A549 (cell line): ENCODE measurements at regions not wholly inside any gene's neighbourhood (a gene's known extent, or its start where the extent isn't known, plus 50 kb on each side); places are given as distances from the start of the nearest gene placed in this dataset.

Source experiments
- ATAC-seq, 2 experiments: fragments of 200-7000 bp in 1 of 2; fragments of >200 bp in 1 of 2; cut with Nextera tagmentation in 1 of 2; cut with Tn5 transposase in 1 of 2; 3 replicates each; pipeline versions ENCODE4 v1.8.0 to v1.9.1; 2018 to 2020; ENCODE audit warnings: mild to moderate bottlenecking in 1 of 2, moderate library complexity in 1 of 2
- CTCF ChIA-PET: fragments of 300-600 bp; sonication (Branson Sonifier 250); formaldehyde crosslinking; extraction: SDS; loops from one replicate; lab custom pipeline; 2021; ENCODE audit warnings: antibody characterized with exemption, inconsistent platforms; lab: Yijun Ruan, JAX
- POLR2A ChIA-PET: fragments of 350-600 bp; formaldehyde crosslinking; extraction: SDS; loops from one replicate; lab custom pipeline; 2021; ENCODE audit warnings: antibody characterized with exemption, inconsistent platforms; lab: Yijun Ruan, JAX
- DNase-seq, 2 experiments: peaks; one replicate each; pipeline versions ENCODE4 v3.0.0 to v3.0.0-alpha.2; 2011 to 2016; ENCODE audit warnings: low read depth in 1 of 2, low spot score in 1 of 2
- FAIRE-seq: peaks from 2 replicates; lab custom pipeline; 2011; peaks lifted over from hg19 to GRCh38; lab: Jason Lieb, UNC
- H3K27ac ChIP-seq, 2 experiments: fragments of >200 bp; sonication (Bioruptor Twin); formaldehyde crosslinking; 3 replicates each; pipeline ENCODE4 v1.5.1; 2016 to 2017
- H3K4me1 ChIP-seq: fragments of >200 bp; sonication (Bioruptor Twin); formaldehyde crosslinking; 3 replicates; pipeline ENCODE4 v1.6.1; 2016
- H3K4me2 ChIP-seq: fragments of >200 bp; sonication (Bioruptor Twin); formaldehyde crosslinking; 3 replicates; pipeline ENCODE4 v1.6.1; 2016
- H3K4me3 ChIP-seq: fragments of >200 bp; sonication (Bioruptor Twin); formaldehyde crosslinking; 3 replicates; pipeline ENCODE4 v1.5.1; 2016
- H3K9me3 ChIP-seq: fragments of >200 bp; sonication (Bioruptor Twin); formaldehyde crosslinking; 3 replicates; pipeline ENCODE4 v1.6.1; 2016
- CBX2 ChIP-seq: fragments of 200-600 bp; sonication (generic); IDR thresholded peaks from 2 replicates; pipeline ENCODE4 v1.6.1; 2016; ENCODE audit warnings: low read depth, mild to moderate bottlenecking, borderline replicate concordance
- CEBPB ChIP-seq, 2 experiments: fragments of >200 bp in 1 of 2; sonication (Bioruptor Twin) in 1 of 2; formaldehyde crosslinking in 1 of 2; IDR thresholded peaks; 2 replicates each; pipeline ENCODE4 v1.6.1; 2012 to 2016
- CHD2 ChIP-seq: fragments of 150-350 bp; IDR thresholded peaks from 2 replicates; pipeline ENCODE4 v1.6.1; 2014; ENCODE audit warnings: low read length; ENCODE audit not compliant: partially characterized antibody
- CHD4 ChIP-seq: fragments of 200-600 bp; sonication (generic); IDR thresholded peaks from 2 replicates; pipeline ENCODE4 v1.6.1; 2016; ENCODE audit warnings: antibody characterized with exemption, mild to moderate bottlenecking, borderline replicate concordance
- EHF ChIP-seq: fragments of 250-450 bp; sonication (Bioruptor Pico); IDR thresholded peaks from 2 replicates; pipeline ENCODE4 v1.5.0; 2020; ENCODE audit warnings: mild to moderate bottlenecking
- EP300 ChIP-seq, 2 experiments: fragments of >200 bp; sonication (Bioruptor Twin); formaldehyde crosslinking; IDR thresholded peaks; 2 replicates in 1 of 2; 3 replicates in 1 of 2; pipeline ENCODE4 v1.6.1; 2016 to 2017
- FOSL2 ChIP-seq, 2 experiments: fragments of 450-650 bp in 1 of 2; fragments of >200 bp in 1 of 2; sonication (Bioruptor Twin) in 1 of 2; formaldehyde crosslinking; IDR thresholded peaks; 2 replicates each; pipeline versions ENCODE4 v1.5.0 to v1.6.1; 2016 to 2020; ENCODE audit warnings: mild to moderate bottlenecking in 1 of 2, moderate library complexity in 1 of 2
- GATA3 ChIP-seq: IDR thresholded peaks from 2 replicates; pipeline ENCODE4 v1.6.1; 2012; ENCODE audit warnings: borderline replicate concordance
- HDAC2 ChIP-seq: fragments of 200-600 bp; sonication (generic); IDR thresholded peaks from 2 replicates; pipeline ENCODE4 v1.6.1; 2016
- HOXA7 ChIP-seq: fragments of 250-450 bp; sonication (Bioruptor Pico); IDR thresholded peaks from 2 replicates; pipeline ENCODE4 v1.5.0; 2020; ENCODE audit warnings: mild to moderate bottlenecking, moderate library complexity
- HOXB5 ChIP-seq: fragments of 250-450 bp; sonication (Bioruptor Pico); IDR thresholded peaks from 2 replicates; pipeline ENCODE4 v1.5.0; 2020; ENCODE audit warnings: mild to moderate bottlenecking, moderate library complexity
- KDM5A ChIP-seq: fragments of 200-600 bp; sonication (generic); IDR thresholded peaks from 2 replicates; pipeline ENCODE4 v1.6.1; 2016; ENCODE audit warnings: antibody characterized with exemption, mild to moderate bottlenecking
- MAFK ChIP-seq: fragments of 450-650 bp; IDR thresholded peaks from 2 replicates; pipeline ENCODE4 v1.6.1; 2014; ENCODE audit not compliant: partially characterized antibody
- NPAS2 ChIP-seq: fragments of 250-450 bp; sonication (Bioruptor Pico); IDR thresholded peaks from 2 replicates; pipeline ENCODE4 v1.8.0; 2022; ENCODE audit warnings: mild to moderate bottlenecking, moderate library complexity, borderline replicate concordance
- POLR2A ChIP-seq: IDR thresholded peaks from 2 replicates; pipeline ENCODE4 v1.6.1; 2012; ENCODE audit warnings: mild to moderate bottlenecking, low read length
- RAD21 ChIP-seq, 2 experiments: fragments of >200 bp in 1 of 2; sonication (Bioruptor Twin) in 1 of 2; formaldehyde crosslinking in 1 of 2; IDR thresholded peaks in 1 of 2; conservative IDR thresholded peaks in 1 of 2; 2 replicates in 1 of 2; 3 replicates in 1 of 2; pipeline ENCODE4 v1.6.1; 2012 to 2018; ENCODE audit warnings: inconsistent platforms in 1 of 2
- RARB ChIP-seq: fragments of 250-450 bp; sonication (Bioruptor Pico); IDR thresholded peaks from 2 replicates; pipeline ENCODE4 v1.8.0; 2021; ENCODE audit warnings: mild to moderate bottlenecking, moderate library complexity
- RCOR1 ChIP-seq: fragments of 150-350 bp; IDR thresholded peaks from 2 replicates; pipeline ENCODE4 v1.6.1; 2014; ENCODE audit warnings: antibody characterized with exemption, low read length, low read depth
- RNF2 ChIP-seq: fragments of 200-600 bp; sonication (generic); IDR thresholded peaks from 2 replicates; pipeline ENCODE4 v1.6.1; 2016; ENCODE audit warnings: low read depth, mild to moderate bottlenecking, antibody characterized with exemption, moderate library complexity, borderline replicate concordance
- TFCP2L1 ChIP-seq: fragments of 250-450 bp; sonication (Bioruptor Pico); IDR thresholded peaks from 2 replicates; pipeline ENCODE4 v1.5.0; 2021; ENCODE audit warnings: mild to moderate bottlenecking
- TP53 ChIP-seq: fragments of 250-450 bp; sonication (Bioruptor Pico); IDR thresholded peaks from 2 replicates; pipeline ENCODE4 v1.5.0; 2021; ENCODE audit warnings: mild to moderate bottlenecking, moderate library complexity
- ZSCAN20 ChIP-seq: fragments of 250-450 bp; sonication (Bioruptor Pico); IDR thresholded peaks from 2 replicates; pipeline ENCODE4 v1.8.0; 2022; ENCODE audit warnings: mild to moderate bottlenecking, moderate library complexity
- WGBS: methylation state at CpG from one replicate; pipeline ENCODE4 v1.1.6; 2017; ENCODE audit errors: missing lambda C conversion rate; 5-methylcytosine and 5-hydroxymethylcytosine counted together
- TF ChIP-seq, protein P1 (sequence below): fragments of >200 bp; sonication (Bioruptor Twin); formaldehyde crosslinking; IDR thresholded peaks from 3 replicates; pipeline ENCODE4 v1.6.1; 2016
- TF ChIP-seq, protein P2 (sequence below): fragments of 450-650 bp; IDR thresholded peaks from 2 replicates; pipeline ENCODE4 v1.6.1; 2014; ENCODE audit warnings: antibody characterized with exemption

DNA sequence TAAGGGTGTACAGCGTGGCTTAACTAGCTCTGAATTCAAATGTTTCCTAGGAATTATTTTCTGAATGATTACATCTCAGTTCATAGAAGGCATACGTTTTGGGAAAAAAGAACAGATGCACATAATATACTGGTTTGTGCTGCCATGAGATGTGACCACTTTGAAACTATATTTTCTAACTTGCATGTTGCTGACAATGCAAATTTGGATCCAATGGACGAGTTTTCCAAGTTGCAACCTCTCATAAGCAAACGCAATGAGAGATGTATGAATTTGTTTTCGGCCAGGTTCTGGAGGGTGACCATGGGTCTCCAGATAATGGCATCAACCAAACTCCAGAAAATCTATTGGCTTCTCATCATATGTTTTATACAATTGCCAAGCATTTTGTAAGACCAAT lies 1445.4 kb downstream of the AACS start:
- ATAC-seq = no peak

DNA sequence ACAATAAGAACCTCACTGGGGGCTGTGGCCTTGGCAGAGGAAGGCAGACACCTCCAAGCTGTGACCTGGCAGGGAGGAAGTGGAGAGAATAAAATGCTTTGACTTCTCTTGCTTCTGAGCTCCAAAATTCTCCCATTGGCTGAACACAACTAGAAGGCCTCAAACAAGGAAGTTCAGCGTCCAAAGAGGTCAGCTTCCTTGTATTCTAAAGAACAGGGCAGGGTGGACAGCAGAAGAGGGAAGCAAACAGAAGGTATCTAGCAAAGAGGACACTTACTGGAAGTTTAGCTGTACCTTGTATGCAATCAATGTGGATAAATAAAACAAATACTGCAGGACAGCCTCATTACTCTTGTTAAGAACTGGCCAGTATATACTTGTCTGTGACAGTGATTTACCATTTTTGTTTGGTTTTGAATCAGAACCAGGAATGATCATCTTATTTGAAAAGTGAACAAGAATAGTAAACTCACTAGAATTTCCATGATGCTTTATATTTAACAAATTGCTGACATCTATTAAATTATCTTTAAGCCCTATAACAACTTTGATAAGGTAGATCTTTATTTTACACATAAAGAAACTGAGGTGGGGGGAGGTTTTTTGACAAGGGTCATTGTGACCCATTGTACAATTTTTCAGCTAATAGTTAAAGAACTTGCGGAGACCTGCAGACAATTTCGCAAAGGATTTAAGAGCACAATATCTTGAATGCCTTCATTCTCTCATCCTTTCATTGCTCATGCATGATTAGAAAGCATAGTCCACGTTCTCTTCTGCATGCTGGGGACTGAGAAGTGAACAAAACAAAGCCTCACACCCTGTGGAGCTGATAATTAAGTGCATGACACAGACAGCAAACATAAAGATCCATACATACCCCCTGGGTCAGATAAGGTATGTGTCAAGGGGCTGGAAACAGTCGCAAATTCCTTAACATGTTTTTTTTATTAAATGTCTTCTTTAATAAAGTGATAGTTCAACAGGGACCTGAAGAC lies 1448.0 kb downstream of the AACS start:
- H3K9me3 ChIP-seq = no peaks in the 10 kb centered on the region
- no peak overlapping the region for H3K4me2 ChIP-seq
- TF ChIP-seq, protein P1, sequence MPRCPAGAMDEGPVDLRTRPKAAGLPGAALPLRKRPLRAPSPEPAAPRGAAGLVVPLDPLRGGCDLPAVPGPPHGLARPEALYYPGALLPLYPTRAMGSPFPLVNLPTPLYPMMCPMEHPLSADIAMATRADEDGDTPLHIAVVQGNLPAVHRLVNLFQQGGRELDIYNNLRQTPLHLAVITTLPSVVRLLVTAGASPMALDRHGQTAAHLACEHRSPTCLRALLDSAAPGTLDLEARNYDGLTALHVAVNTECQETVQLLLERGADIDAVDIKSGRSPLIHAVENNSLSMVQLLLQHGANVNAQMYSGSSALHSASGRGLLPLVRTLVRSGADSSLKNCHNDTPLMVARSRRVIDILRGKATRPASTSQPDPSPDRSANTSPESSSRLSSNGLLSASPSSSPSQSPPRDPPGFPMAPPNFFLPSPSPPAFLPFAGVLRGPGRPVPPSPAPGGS = no peak
- peak; percentile 39 for TF ChIP-seq MAFK
- ATAC-seq (no peak), DNase-seq (no peak), FAIRE-seq (no peak)
- CTCF ChIA-PET = no interaction called here
- 39% methylated on average over 5 of the region's 5 CpGs for WGBS
- no peaks in the 10 kb centered on the region for H3K4me1 ChIP-seq
- POLR2A ChIA-PET = no interaction called here
- no peak overlapping the region for H3K27ac ChIP-seq
- no peak overlapping the region for H3K4me3 ChIP-seq

More for the DNA sequence above, 1445.4 kb downstream of the AACS start:
- H3K4me1 ChIP-seq = no peaks in the 10 kb centered on the region
- WGBS = 4% methylated on average over 5 of the region's 5 CpGs
- H3K9me3 ChIP-seq = 0 out of 3 replicates have a peak, but pooled peaks cover 4% of the 10 kb centered on the region
- H3K27ac ChIP-seq = no peak overlapping the region
- TF ChIP-seq GATA3 = no peak
- no peak for TF ChIP-seq CBX2
- TF ChIP-seq EP300 (IDR thresholded peaks at IDR 0.05) = no peak
- peak; percentile 86 for TF ChIP-seq MAFK
- no peak for TF ChIP-seq POLR2A
- ChIA-PET CTCF (no interaction called here), POLR2A (no interaction called here)
- no peak overlapping the region for H3K4me3 ChIP-seq
- DNase-seq (no peak), FAIRE-seq (no peak)
- H3K4me2 ChIP-seq = no peak overlapping the region

DNA sequence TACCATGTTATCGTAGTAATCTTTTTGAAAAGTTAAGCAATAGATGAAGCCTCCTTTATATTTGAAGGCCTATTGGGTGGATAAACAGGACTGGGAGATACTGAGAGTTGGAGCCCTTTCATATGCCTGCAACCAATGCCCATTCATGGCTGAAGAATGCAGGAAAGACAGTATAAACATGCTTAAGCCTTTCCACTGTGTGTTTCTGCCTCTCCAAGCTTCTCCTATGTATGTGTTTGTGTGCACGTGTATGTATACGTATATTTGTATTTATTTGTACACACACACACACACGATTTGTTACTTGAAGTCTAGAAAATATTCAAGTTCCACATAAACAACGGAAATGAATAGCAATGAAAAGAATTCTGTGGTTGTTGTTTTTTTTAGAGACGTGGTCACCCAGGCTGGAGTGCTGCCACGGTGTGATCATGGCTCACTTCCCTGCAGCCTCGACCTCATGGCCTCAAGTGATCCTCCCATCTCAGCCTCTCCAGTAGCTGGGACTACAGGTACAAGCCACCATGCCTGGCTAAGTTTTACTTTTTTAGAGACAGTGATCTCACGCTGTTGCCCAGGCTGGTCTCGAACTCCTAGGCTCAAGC lies 1453.5 kb downstream of the AACS start:
- no peaks in the 10 kb centered on the region for H3K9me3 ChIP-seq
- ChIA-PET CTCF (no interaction called here), POLR2A (no interaction called here)
- no peak overlapping the region for H3K4me2 ChIP-seq
- no peak for DNase-seq
- no peak for FAIRE-seq
- ATAC-seq = no peak
- TF ChIP-seq CEBPB (IDR thresholded peaks at IDR 0.05) (no peak), EP300 (IDR thresholded peaks at IDR 0.05) (no peak), RAD21 (conservative IDR thresholded peaks at IDR 0.05 in 1 of 2, IDR thresholded peaks at IDR 0.05 in 1 of 2) (no peak), TP53 (CRISPR knock-in tag) (no peak), FOSL2 (IDR thresholded peaks at IDR 0.05) (no peak), FOSL2 (CRISPR knock-in tag; IDR thresholded peaks at IDR 0.05) (no peak), CHD4 (no peak)
- TF ChIP-seq, protein P2, sequence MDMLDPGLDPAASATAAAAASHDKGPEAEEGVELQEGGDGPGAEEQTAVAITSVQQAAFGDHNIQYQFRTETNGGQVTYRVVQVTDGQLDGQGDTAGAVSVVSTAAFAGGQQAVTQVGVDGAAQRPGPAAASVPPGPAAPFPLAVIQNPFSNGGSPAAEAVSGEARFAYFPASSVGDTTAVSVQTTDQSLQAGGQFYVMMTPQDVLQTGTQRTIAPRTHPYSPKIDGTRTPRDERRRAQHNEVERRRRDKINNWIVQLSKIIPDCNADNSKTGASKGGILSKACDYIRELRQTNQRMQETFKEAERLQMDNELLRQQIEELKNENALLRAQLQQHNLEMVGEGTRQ = no peak
- no peak overlapping the region for H3K4me3 ChIP-seq
- no peak overlapping the region for H3K27ac ChIP-seq
- no peaks in the 10 kb centered on the region for H3K4me1 ChIP-seq
- 2% methylated on average over 10 of the region's 10 CpGs for WGBS

DNA sequence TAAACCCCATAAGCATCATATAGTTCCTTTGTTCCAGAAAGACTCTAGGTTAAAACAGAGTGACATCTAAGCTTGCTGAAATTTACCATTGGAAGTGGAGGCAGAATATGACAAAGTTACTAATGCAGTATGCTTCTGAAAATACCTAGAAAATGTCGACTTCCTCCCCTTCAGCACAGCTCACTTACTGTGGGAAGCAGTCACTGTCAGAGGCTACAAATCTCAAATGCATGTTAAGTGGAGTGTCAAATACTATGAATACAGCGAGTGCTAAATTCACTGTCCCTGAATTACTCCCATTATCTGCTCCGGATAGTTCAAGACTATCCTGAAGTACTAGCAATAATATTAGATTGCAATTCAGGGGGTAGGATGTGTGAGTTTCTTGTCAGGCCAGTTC lies 1454.6 kb downstream of the AACS start:
- DNase-seq (no peak), ATAC-seq (no peak), FAIRE-seq (no peak)
- POLR2A ChIA-PET = no interaction called here
- TF ChIP-seq HOXA7 (CRISPR knock-in tag) = no peak
- TF ChIP-seq, protein P2 = no peak
- no peak for TF ChIP-seq CHD2
- TF ChIP-seq ZSCAN20 (CRISPR knock-in tag) = no peak
- TF ChIP-seq RNF2 = no peak
- TF ChIP-seq CBX2 = no peak
- no peak for TF ChIP-seq RCOR1
- no peak for TF ChIP-seq TFCP2L1 (CRISPR knock-in tag)
- TF ChIP-seq KDM5A = no peak
- TF ChIP-seq EHF (CRISPR knock-in tag) = no peak
- no peak for TF ChIP-seq POLR2A
- no peak for TF ChIP-seq HOXB5 (CRISPR knock-in tag)
- TF ChIP-seq NPAS2 (CRISPR knock-in tag) = no peak
- no peak for TF ChIP-seq RARB
- no peak for TF ChIP-seq HDAC2
- no peak overlapping the region for H3K27ac ChIP-seq
- no peak overlapping the region for H3K4me3 ChIP-seq
- H3K9me3 ChIP-seq = no peaks in the 10 kb centered on the region
- WGBS = 22% methylated on average over 3 of the region's 3 CpGs
- CTCF ChIA-PET = interaction anchor here (0.6 to 1.2 kb wide), 2 partner anchors 16 to 1256 kb away, joined by 3 read pairs; no protein-coding TSS in a partner anchor
- no peaks in the 10 kb centered on the region for H3K4me1 ChIP-seq
- no peak overlapping the region for H3K4me2 ChIP-seq
